Mesenchymal stem cell (in vitro differentiated cells and primary cell): ENCODE measurements at regions not wholly inside any gene's neighbourhood (a gene's known extent, or its start where the extent isn't known, plus 50 kb on each side); places are given as distances from the start of the nearest gene placed in this dataset.

Source experiments
- DNase-seq: peaks from one replicate; pipeline ENCODE4 v3.0.0-alpha.2; 2013
- H2AFZ ChIP-seq: one replicate; pipeline ENCODE4 v1.6.1; 2013; ENCODE audit warnings: low read depth, mild to moderate bottlenecking, control low read depth, inconsistent platforms, low read length, moderate library complexity
- H2AK5ac ChIP-seq: 2 replicates; pipeline ENCODE4 v1.6.1; 2013; ENCODE audit warnings: low read length, moderate library complexity, mild to moderate bottlenecking, inconsistent platforms; ENCODE audit not compliant: severe bottlenecking
- H2BK120ac ChIP-seq: one replicate; pipeline ENCODE4 v1.6.1; 2013; ENCODE audit warnings: low read depth, mild to moderate bottlenecking, inconsistent platforms, low read length, moderate library complexity
- H2BK12ac ChIP-seq, 2 experiments: one replicate each; pipeline ENCODE4 v1.6.1; 2013; ENCODE audit warnings: inconsistent platforms in 2 of 2, low read length in 2 of 2, mild to moderate bottlenecking in 2 of 2, moderate library complexity in 2 of 2, control low read depth in 1 of 2
- H2BK15ac ChIP-seq: one replicate; pipeline ENCODE4 v1.6.1; 2013; ENCODE audit warnings: mild to moderate bottlenecking, low read depth, inconsistent platforms; ENCODE audit not compliant: poor library complexity, severe bottlenecking
- H2BK5ac ChIP-seq: 2 replicates; pipeline ENCODE4 v1.6.1; 2013; ENCODE audit warnings: low read depth, mild to moderate bottlenecking, low read length, control low read depth, inconsistent platforms; ENCODE audit not compliant: poor library complexity, severe bottlenecking
- H3K14ac ChIP-seq, 2 experiments: one replicate each; pipeline ENCODE4 v1.6.1; 2013; ENCODE audit warnings: inconsistent platforms in 2 of 2, low read length in 2 of 2, control low read depth in 1 of 2, mild to moderate bottlenecking in 1 of 2, moderate library complexity in 1 of 2
- H3K18ac ChIP-seq, 2 experiments: one replicate each; pipeline ENCODE4 v1.6.1; 2013; ENCODE audit warnings: inconsistent platforms in 2 of 2, low read length in 2 of 2, control low read depth in 1 of 2, low read depth in 1 of 2, mild to moderate bottlenecking in 1 of 2
- H3K23ac ChIP-seq, 2 experiments: one replicate each; pipeline ENCODE4 v1.6.1; 2013; ENCODE audit warnings: inconsistent platforms in 2 of 2, low read length in 2 of 2, mild to moderate bottlenecking in 2 of 2, moderate library complexity in 2 of 2, control low read depth in 1 of 2
- H3K27ac ChIP-seq: 2 replicates; pipeline ENCODE4 v1.5.1; 2013; ENCODE audit warnings: mild to moderate bottlenecking, moderate library complexity, low read length, control low read depth, inconsistent platforms; ENCODE audit not compliant: poor library complexity, severe bottlenecking
- H3K27me3 ChIP-seq, 2 experiments: 2 replicates each; pipeline versions ENCODE4 v1.6.1 to v1.7.0; 2013; ENCODE audit warnings: low read length in 2 of 2, mild to moderate bottlenecking in 2 of 2, moderate library complexity in 2 of 2, control low read depth in 1 of 2, inconsistent platforms in 1 of 2; ENCODE audit not compliant: control insufficient read depth in 1 of 2, insufficient read depth in 1 of 2
- H3K36me3 ChIP-seq, 2 experiments: 2 replicates each; pipeline versions ENCODE4 v1.6.1 to v1.7.0; 2013; ENCODE audit warnings: low read length in 2 of 2, control low read depth in 1 of 2, inconsistent platforms in 1 of 2, low read depth in 1 of 2, mild to moderate bottlenecking in 1 of 2; ENCODE audit not compliant: insufficient read depth in 2 of 2, control insufficient read depth in 1 of 2
- H3K4ac ChIP-seq, 2 experiments: one replicate each; pipeline ENCODE4 v1.6.1; 2013; ENCODE audit warnings: inconsistent platforms in 2 of 2, low read length in 2 of 2, mild to moderate bottlenecking in 2 of 2, moderate library complexity in 2 of 2, control low read depth in 1 of 2, low read depth in 1 of 2
- H3K4me1 ChIP-seq: 2 replicates; pipeline ENCODE4 v1.6.1; 2013; ENCODE audit warnings: low read depth, low read length, control low read depth; ENCODE audit not compliant: control insufficient read depth, insufficient read depth
- H3K4me2 ChIP-seq: 2 replicates; pipeline ENCODE4 v1.6.1; 2013; ENCODE audit warnings: low read length, mild to moderate bottlenecking, inconsistent platforms; ENCODE audit not compliant: poor library complexity, severe bottlenecking
- H3K4me3 ChIP-seq, 2 experiments: 2 replicates each; pipeline versions ENCODE4 v1.5.1 to v1.7.0; 2013; ENCODE audit warnings: low read length in 2 of 2, mild to moderate bottlenecking in 2 of 2, control low read depth in 1 of 2, low read depth in 1 of 2; ENCODE audit not compliant: insufficient read depth in 1 of 2
- H3K79me1 ChIP-seq: replicated peaks from 2 replicates; pipeline ENCODE4 v1.6.1; 2013; ENCODE audit warnings: mild to moderate bottlenecking, control low read depth, low read length, inconsistent platforms; ENCODE audit not compliant: poor library complexity, severe bottlenecking
- H3K9ac ChIP-seq: 2 replicates; pipeline ENCODE4 v1.7.0; 2013; ENCODE audit warnings: mild to moderate bottlenecking, low read length, moderate library complexity
- H3K9me3 ChIP-seq: 2 replicates; pipeline ENCODE4 v1.7.0; 2013; ENCODE audit warnings: mild to moderate bottlenecking, low read length; ENCODE audit not compliant: control insufficient read depth
- H4K8ac ChIP-seq: one replicate; pipeline ENCODE4 v1.6.1; 2013; ENCODE audit warnings: inconsistent platforms, mild to moderate bottlenecking, low read length, moderate library complexity
- H4K91ac ChIP-seq: one replicate; pipeline ENCODE4 v1.6.1; 2013; ENCODE audit warnings: mild to moderate bottlenecking, low read length, inconsistent platforms
- WGBS: methylation state at CpG from one replicate; pipeline ENCODE4 v1.1.7; 2013; ENCODE audit warnings: mixed read lengths; 5-methylcytosine and 5-hydroxymethylcytosine counted together

GRCh38 chr11:103652013-103652412 is 384.4 kb upstream of the DDI1 start:
- peaks cover 2% of the 10 kb centered on the region for H3K4me1 ChIP-seq

DNA sequence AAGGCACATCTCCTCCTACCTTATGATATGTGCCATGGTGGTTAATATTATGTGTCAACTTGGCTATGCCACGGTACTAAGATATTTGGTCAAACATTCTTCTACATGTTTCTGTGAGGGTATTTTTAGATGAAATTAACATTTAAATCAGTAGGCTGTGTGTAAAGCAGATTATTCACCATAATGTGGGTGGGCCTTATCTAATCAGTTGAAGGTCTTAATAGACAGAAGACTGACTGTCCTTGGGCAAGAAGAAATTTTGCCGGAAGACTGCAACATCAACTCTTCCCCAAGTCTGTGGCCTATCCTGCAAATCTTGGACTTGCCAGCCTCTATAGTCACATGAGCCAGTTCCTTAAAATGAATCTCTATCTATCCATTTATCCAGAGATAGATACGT is 380.1 kb upstream of the DDI1 start:
- Histone ChIP-seq H2AK5ac (no peak overlapping the region), H3K14ac (no peak overlapping the region), H3K4ac (no peak overlapping the region), H4K91ac (no peak overlapping the region), H3K4me3 (no peak overlapping the region), H3K4me1 (no peaks in the 10 kb centered on the region), H2AFZ (no peak overlapping the region), H3K27ac (no peak overlapping the region), H3K9ac (no peak overlapping the region), H3K9me3 (peaks cover 22% of the 10 kb centered on the region), H3K23ac (no peak overlapping the region), H3K79me1 (no peaks in the 10 kb centered on the region), H2BK15ac (no peak overlapping the region), H2BK12ac (no peak overlapping the region), H3K18ac (no peak overlapping the region), H4K8ac (no peak overlapping the region), H3K36me3 (no peaks in the 10 kb centered on the region), H2BK5ac (no peak overlapping the region), H2BK120ac (no peak overlapping the region), H3K4me2 (no peak overlapping the region), H3K27me3 (no peaks in the 10 kb centered on the region)
- WGBS = 87% methylated on average over 1 of the region's 3 CpGs
- no peak for DNase-seq

More at GRCh38 chr11:103652013-103652412, 384.4 kb upstream of the DDI1 start:
- Histone ChIP-seq H3K14ac (no peak overlapping the region), H2AFZ (no peak overlapping the region), H3K4ac (no peak overlapping the region), H3K27me3 (no peaks in the 10 kb centered on the region), H3K4me2 (no peak overlapping the region), H2AK5ac (no peak overlapping the region), H3K9ac (no peak overlapping the region), H4K91ac (no peak overlapping the region), H3K79me1 (no peaks in the 10 kb centered on the region), H3K4me3 (no peak overlapping the region), H3K23ac (no peak overlapping the region), H2BK12ac (no peak overlapping the region), H2BK5ac (no peak overlapping the region), H2BK15ac (no peak overlapping the region), H3K18ac (no peak overlapping the region), H4K8ac (no peak overlapping the region), H3K27ac (no peak overlapping the region), H3K9me3 (peaks cover 33% of the 10 kb centered on the region), H2BK120ac (no peak overlapping the region), H3K36me3 (no peaks in the 10 kb centered on the region)
- peak; percentile 23 for DNase-seq
- 45% methylated on average over 1 of the region's 1 CpG for WGBS

DNA sequence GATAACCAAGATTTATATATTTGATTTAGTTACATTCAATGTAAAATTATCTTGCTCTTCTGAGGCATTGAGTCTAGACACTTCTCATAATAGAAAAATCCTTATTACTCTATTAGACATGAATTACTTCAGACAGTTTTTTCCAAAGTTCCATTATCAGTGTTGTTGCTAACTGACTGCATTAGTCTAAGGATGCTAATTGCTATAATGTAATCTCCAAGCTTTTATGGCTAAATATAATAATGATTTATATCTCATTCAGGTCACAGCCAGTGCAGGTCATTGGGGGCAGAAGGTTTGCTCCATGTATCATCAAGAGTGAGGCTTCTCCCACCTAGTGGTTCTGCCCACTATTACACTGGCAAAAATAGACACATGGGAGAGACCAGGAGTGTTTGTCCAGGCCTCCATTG is 377.2 kb upstream of the DDI1 start:
- H3K14ac ChIP-seq = no peak overlapping the region

DNA sequence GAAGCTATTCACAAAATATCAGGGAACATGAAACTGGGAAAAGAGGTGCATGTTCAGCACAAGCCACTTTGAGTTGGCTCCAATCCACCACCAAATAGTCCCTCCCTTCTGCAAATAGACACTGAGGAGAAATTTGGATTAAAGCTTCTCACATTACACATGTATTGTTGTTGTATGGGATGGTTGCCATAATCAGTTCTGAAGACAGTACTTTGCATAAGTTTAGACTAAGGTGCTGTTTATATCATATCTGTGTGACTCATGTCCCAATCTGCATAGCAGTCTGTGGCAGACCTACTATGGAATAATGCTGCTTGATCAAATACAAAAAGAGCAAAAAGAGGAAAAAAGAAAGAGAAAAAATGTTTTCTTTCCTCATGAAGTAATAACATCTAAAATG is 376.7 kb upstream of the DDI1 start:
- H3K4ac ChIP-seq = no peak overlapping the region
- H3K27me3 ChIP-seq = no peaks in the 10 kb centered on the region
- no peak overlapping the region for H2BK12ac ChIP-seq
- no peak overlapping the region for H3K4me3 ChIP-seq
- no peaks in the 10 kb centered on the region for H3K79me1 ChIP-seq
- DNase-seq = no peak
- H2BK5ac ChIP-seq = no peak overlapping the region
- H3K36me3 ChIP-seq = no peaks in the 10 kb centered on the region
- H2BK15ac ChIP-seq = no peak overlapping the region
- H3K14ac ChIP-seq = no peak overlapping the region
- no peak overlapping the region for H4K91ac ChIP-seq
- H3K9ac ChIP-seq = no peak overlapping the region
- no peaks in the 10 kb centered on the region for H3K4me1 ChIP-seq
- H2AFZ ChIP-seq = no peak overlapping the region
- no peak overlapping the region for H3K27ac ChIP-seq
- H3K18ac ChIP-seq = no peak overlapping the region
- H3K4me2 ChIP-seq = no peak overlapping the region
- H2AK5ac ChIP-seq = no peak overlapping the region
- no peak overlapping the region for H4K8ac ChIP-seq
- no peaks in the 10 kb centered on the region for H3K9me3 ChIP-seq
- no peak overlapping the region for H3K23ac ChIP-seq
- no peak overlapping the region for H2BK120ac ChIP-seq

More for the DNA sequence above, 377.2 kb upstream of the DDI1 start:
- H2AK5ac ChIP-seq = no peak overlapping the region
- no peak overlapping the region for H2BK12ac ChIP-seq
- H4K91ac ChIP-seq = no peak overlapping the region
- H2AFZ ChIP-seq = no peak overlapping the region
- DNase-seq = no peak
- H2BK5ac ChIP-seq = no peak overlapping the region
- H3K4ac ChIP-seq = no peak overlapping the region
- H3K9ac ChIP-seq = no peak overlapping the region
- H3K4me3 ChIP-seq = no peak overlapping the region
- H3K36me3 ChIP-seq = no peaks in the 10 kb centered on the region
- H3K23ac ChIP-seq = no peak overlapping the region
- no peak overlapping the region for H3K18ac ChIP-seq
- H3K9me3 ChIP-seq = no peaks in the 10 kb centered on the region
- H4K8ac ChIP-seq = no peak overlapping the region
- no peaks in the 10 kb centered on the region for H3K27me3 ChIP-seq
- no peak overlapping the region for H2BK15ac ChIP-seq
- H3K4me1 ChIP-seq = no peaks in the 10 kb centered on the region
- no peak overlapping the region for H3K4me2 ChIP-seq
- H3K27ac ChIP-seq = no peak overlapping the region
- H3K79me1 ChIP-seq = no peaks in the 10 kb centered on the region
- H2BK120ac ChIP-seq = no peak overlapping the region
